Psoas muscle (tissue), 7 donors: ENCODE measurements at regions not wholly inside any gene's neighbourhood (a gene's known extent, or its start where the extent isn't known, plus 50 kb on each side); places are given as distances from the start of the nearest gene placed in this dataset.

ENCODE experiments used
- ATAC-seq, 4 donors: fragments of 200-7000 bp; cut with Tn5 transposase; one replicate each; pipeline ENCODE4 v1.9.1; 2020; ENCODE audit warnings: moderate library complexity in 3 of 4, mild to moderate bottlenecking in 2 of 4
- DNase-seq, 2 donors: peaks; one replicate each; pipeline ENCODE4 v3.0.0-alpha.2; 2020
- H3K27ac ChIP-seq: fragments of 200-600 bp; one replicate; pipeline ENCODE4 v1.8.0; 2022
- H3K27me3 ChIP-seq, 3 donors: fragments of 200-600 bp in 1 of 3; one replicate each; pipeline versions ENCODE4 v1.6.1 to v1.8.0; 2013 to 2022; ENCODE audit warnings: low read length in 2 of 3, mild to moderate bottlenecking in 2 of 3, moderate library complexity in 1 of 3; ENCODE audit not compliant: insufficient read depth in 3 of 3
- H3K36me3 ChIP-seq, 2 donors: fragments of 200-600 bp in 1 of 2; one replicate each; pipeline versions ENCODE4 v1.6.1 to v1.8.0; 2013 to 2022; ENCODE audit warnings: low read depth in 1 of 2, mild to moderate bottlenecking in 1 of 2, moderate library complexity in 1 of 2; ENCODE audit not compliant: insufficient read depth in 1 of 2
- H3K4me1 ChIP-seq: fragments of 200-600 bp; one replicate; pipeline ENCODE4 v1.8.0; 2022
- H3K4me3 ChIP-seq: fragments of 200-600 bp; one replicate; pipeline ENCODE4 v1.8.0; 2022; ENCODE audit warnings: mild to moderate bottlenecking
- H3K9me3 ChIP-seq: fragments of 200-600 bp; one replicate; pipeline ENCODE4 v1.8.0; 2022
- CTCF ChIP-seq: fragments of 200-600 bp; IDR thresholded peaks from one replicate; pipeline ENCODE4 v1.8.0; 2022; ENCODE audit warnings: antibody characterized with exemption
- WGBS, 3 donors: extraction: QIAGEN DNeasy Blood & Tissue Kit; methylation state at CpG; one replicate each; pipeline versions ENCODE4 v1.1.6 to v1.1.7; 2013; 5-methylcytosine and 5-hydroxymethylcytosine counted together
- intact Hi-C, 2 donors: fragments of 100-400 bp; cut with DNase I; formaldehyde crosslinking; loops; one replicate each; pipeline versions ENCODE4 v1.11.0 to v1.14.2; 2022
- donor health status: healthy with polysubstance abuse.
- donor health status: DM: no; HTN: no; CAD: no; lungs with moderate emphysema.
- donor health status: Bipolar disorder and iron deficiency.
- donor health status: healthy.
- donor health status: DM: yes; HTN: yes; CAD: no.
- donor health status: DM: no; HTN: no; CAD: no.
- donor health status: DM: yes; HTN: yes; CAD: no.

- no peaks in the 10 kb centered on the region for H3K27me3 ChIP-seq
- DNase-seq (no peak), ATAC-seq (no peak)
- no peaks in the 10 kb centered on the region for H3K9me3 ChIP-seq
- H3K4me3 ChIP-seq, result no peak overlapping the region
- 68 to 77% (median 76%) methylated on average over 3 of the region's 3 CpGs for WGBS, 3 donors
- H3K36me3 ChIP-seq, result no peaks in the 10 kb centered on the region
- TF ChIP-seq CTCF, result no peak
- H3K27ac ChIP-seq, result no peak overlapping the region
- no peaks in the 10 kb centered on the region for H3K4me1 ChIP-seq
- intact Hi-C loops, result no loop called here
Observed at GRCh38 chr6:104559435-104560202, 300.1 kb downstream of the HACE1 start.

- Histone ChIP-seq H3K4me3 (no peak overlapping the region), H3K4me1 (no peaks in the 10 kb centered on the region), H3K9me3 (no peaks in the 10 kb centered on the region), H3K27me3 (no peaks in the 10 kb centered on the region), H3K27ac (no peak overlapping the region), H3K36me3 (no peaks in the 10 kb centered on the region)
- intact Hi-C loops, result no loop called here
- TF ChIP-seq CTCF, result no peak
- WGBS, 3 donors, result 30 to 32% (median 31%) methylated on average over 3 of the region's 3 CpGs
- no peak for DNase-seq
- ATAC-seq, result no peak
Observed at GRCh38 chr6:104558746-104559145, 301.0 kb downstream of the HACE1 start.

GRCh38 chr6:104548297-104548696 lies 311.4 kb downstream of the HACE1 start:
- Histone ChIP-seq H3K4me1 (no peaks in the 10 kb centered on the region), H3K27me3 (peaks cover 0 to 2% (median 0%) of the 10 kb centered on the region in 3 donors), H3K27ac (no peak overlapping the region), H3K36me3 (no peaks in the 10 kb centered on the region), H3K4me3 (no peak overlapping the region), H3K9me3 (no peaks in the 10 kb centered on the region)
- DNase-seq (no peak), ATAC-seq (no peak)
- intact Hi-C loops, result no loop called here
- 62 to 71% (median 63%) methylated on average over 4 of the region's 4 CpGs for WGBS, 3 donors
- no peak for TF ChIP-seq CTCF

GRCh38 chr6:104541411-104541810 lies 318.3 kb downstream of the HACE1 start:
- Histone ChIP-seq H3K36me3 (no peaks in the 10 kb centered on the region), H3K27me3 (no peaks in the 10 kb centered on the region), H3K9me3 (no peaks in the 10 kb centered on the region), H3K27ac (no peak overlapping the region), H3K4me1 (no peaks in the 10 kb centered on the region), H3K4me3 (no peak overlapping the region)
- TF ChIP-seq CTCF, result no peak
- DNase-seq, result no peak
- ATAC-seq, result no peak
- intact Hi-C loops, result no loop called here
- WGBS, 3 donors, result 81 to 88% (median 85%) methylated on average over 1 of the region's 1 CpG

- no peaks in the 10 kb centered on the region for H3K4me1 ChIP-seq
- no peak for TF ChIP-seq CTCF
- DNase-seq, result no peak
- ATAC-seq, result no peak
- H3K27ac ChIP-seq, result no peak overlapping the region
- H3K4me3 ChIP-seq, result no peak overlapping the region
- no peaks in the 10 kb centered on the region for H3K27me3 ChIP-seq
- H3K36me3 ChIP-seq, result no peaks in the 10 kb centered on the region
- no peaks in the 10 kb centered on the region for H3K9me3 ChIP-seq
- intact Hi-C loops, result no loop called here
Observed at GRCh38 chr6:104540743-104541142, 319.0 kb downstream of the HACE1 start.
